H1 (cell line): ENCODE measurements at regions not wholly inside any gene's neighbourhood (a gene's known extent, or its start where the extent isn't known, plus 50 kb on each side); places are given as distances from the start of the nearest gene placed in this dataset.

Source experiments
- CTCF ChIA-PET: fragments of 300-600 bp; sonication (Branson Sonifier 250); formaldehyde crosslinking; loops from one replicate; lab custom pipeline; 2021; ENCODE audit not compliant: partially characterized antibody; lab: Charles Lee
- POLR2A ChIA-PET: fragments of 300-600 bp; sonication (Branson Sonifier 250); formaldehyde crosslinking; loops from one replicate; lab custom pipeline; 2021; ENCODE audit warnings: inconsistent platforms; ENCODE audit not compliant: partially characterized antibody; lab: Charles Lee
- DNase-seq, 2 experiments: peaks; one replicate each; pipeline versions ENCODE4 v3.0.0 to v3.0.0-alpha.2; 2010 to 2022; ENCODE audit warnings: low spot score in 2 of 2, low read depth in 1 of 2, mixed read lengths in 1 of 2
- FAIRE-seq: peaks from 2 replicates; lab custom pipeline; 2011; peaks lifted over from hg19 to GRCh38; lab: Jason Lieb, UNC
- H2AFZ ChIP-seq: 2 replicates; pipeline ENCODE4 v1.8.1; 2012; ENCODE audit warnings: low read length, inconsistent platforms
- H2AK5ac ChIP-seq: 2 replicates; pipeline ENCODE4 v1.6.1; 2013; ENCODE audit warnings: low read depth, low read length
- H2BK120ac ChIP-seq: replicated peaks from 2 replicates; pipeline ENCODE3; 2013; ENCODE audit warnings: low read depth, low read length, inconsistent platforms
- H2BK12ac ChIP-seq: 2 replicates; pipeline ENCODE4 v1.6.1; 2013; ENCODE audit warnings: low read depth, low read length
- H2BK15ac ChIP-seq: 2 replicates; pipeline ENCODE4 v1.6.1; 2013; ENCODE audit warnings: low read length
- H2BK20ac ChIP-seq: 2 replicates; pipeline ENCODE4 v1.6.1; 2013; ENCODE audit warnings: low read length
- H2BK5ac ChIP-seq: 2 replicates; pipeline ENCODE4 v1.6.1; 2013; ENCODE audit warnings: low read depth, low read length
- H3K14ac ChIP-seq: 2 replicates; pipeline ENCODE4 v1.6.1; 2013; ENCODE audit warnings: inconsistent platforms; ENCODE audit not compliant: insufficient read length
- H3K18ac ChIP-seq: 2 replicates; pipeline ENCODE4 v1.6.1; 2013; ENCODE audit warnings: low read length; ENCODE audit errors: extremely low read depth
- H3K23ac ChIP-seq: 2 replicates; pipeline ENCODE4 v1.6.1; 2013; ENCODE audit warnings: inconsistent platforms; ENCODE audit not compliant: insufficient read length
- H3K23me2 ChIP-seq: 2 replicates; pipeline ENCODE4 v1.6.1; 2013; ENCODE audit warnings: low read depth, low read length
- H3K27ac ChIP-seq: 2 replicates; pipeline ENCODE4 v1.6.1; 2011; ENCODE audit warnings: low read depth, low read length, inconsistent platforms
- H3K27me3 ChIP-seq, 4 experiments: replicated peaks in 1 of 4; 1 replicate in 1 of 4; 2 replicates in 3 of 4; pipeline versions ENCODE4 v1.6.1 to v1.8.1; 2011 to 2013; ENCODE audit warnings: low read length in 3 of 4, mild to moderate bottlenecking in 3 of 4, inconsistent platforms in 2 of 4, mixed read lengths in 2 of 4, moderate library complexity in 1 of 4; ENCODE audit not compliant: control insufficient read depth in 3 of 4, insufficient read depth in 3 of 4; ENCODE audit errors: extremely low read depth in 1 of 4
- H3K36me3 ChIP-seq, 4 experiments: 2 replicates each; pipeline versions ENCODE4 v1.6.1 to v1.8.1; 2011 to 2013; ENCODE audit warnings: mild to moderate bottlenecking in 4 of 4, low read length in 3 of 4, moderate library complexity in 2 of 4, control low read depth in 1 of 4, inconsistent platforms in 1 of 4; ENCODE audit not compliant: insufficient read depth in 4 of 4, control insufficient read depth in 2 of 4
- H3K4ac ChIP-seq: replicated peaks from 2 replicates; pipeline ENCODE3; 2013; ENCODE audit warnings: low read length, low read depth, mixed read lengths, inconsistent platforms; ENCODE audit not compliant: insufficient read length
- H3K4me1 ChIP-seq, 4 experiments: replicated peaks in 1 of 4; 1 replicate in 1 of 4; 2 replicates in 3 of 4; pipeline versions ENCODE4 v1.6.1 to v1.8.1; 2011 to 2013; ENCODE audit warnings: low read length in 3 of 4, inconsistent platforms in 2 of 4, mixed read lengths in 1 of 4; ENCODE audit not compliant: insufficient read depth in 4 of 4, control insufficient read depth in 3 of 4
- H3K4me2 ChIP-seq, 2 experiments: 2 replicates each; pipeline versions ENCODE4 v1.6.1 to v1.8.1; 2011 to 2013; ENCODE audit warnings: low read depth in 2 of 2, low read length in 2 of 2, control low read depth in 1 of 2, inconsistent platforms in 1 of 2, mild to moderate bottlenecking in 1 of 2; ENCODE audit not compliant: insufficient read depth in 1 of 2
- H3K4me3 ChIP-seq, 4 experiments: fragments of 200-600, 300-600 bp in 1 of 4; sonication (generic), shearing (Covaris generic), sonication (Bioruptor Twin) in 1 of 4; 2 replicates each; pipeline versions ENCODE4 v1.5.1 to v1.8.1; 2011 to 2016; ENCODE audit warnings: low read length in 4 of 4, low read depth in 3 of 4, control low read depth in 2 of 4, inconsistent platforms in 2 of 4, mild to moderate bottlenecking in 2 of 4, mixed read lengths in 1 of 4, moderate library complexity in 1 of 4; ENCODE audit not compliant: insufficient read depth in 2 of 4; ENCODE audit errors: extremely low read depth in 1 of 4
- H3K56ac ChIP-seq: replicated peaks from 2 replicates; pipeline ENCODE3; 2013; ENCODE audit warnings: low read depth, mild to moderate bottlenecking, mixed read lengths, low read length, inconsistent platforms; ENCODE audit not compliant: insufficient read length
- H3K79me1 ChIP-seq: 2 replicates; pipeline ENCODE4 v1.6.1; 2013; ENCODE audit warnings: low read depth, low read length, control low read depth
- H3K79me2 ChIP-seq, 2 experiments: 2 replicates each; pipeline versions ENCODE4 v1.6.1 to v1.8.1; 2012 to 2013; ENCODE audit warnings: low read length in 2 of 2, mild to moderate bottlenecking in 2 of 2, inconsistent platforms in 1 of 2; ENCODE audit not compliant: insufficient read depth in 2 of 2, control insufficient read depth in 1 of 2
- H3K9ac ChIP-seq, 4 experiments: replicated peaks in 1 of 4; 1 replicate in 1 of 4; 2 replicates in 3 of 4; pipeline versions ENCODE4 v1.6.1 to v1.8.1; 2011 to 2013; ENCODE audit warnings: low read depth in 3 of 4, low read length in 3 of 4, control low read depth in 2 of 4, mild to moderate bottlenecking in 2 of 4, moderate library complexity in 2 of 4, inconsistent platforms in 1 of 4; ENCODE audit errors: extremely low read depth in 1 of 4
- H3K9me3 ChIP-seq, 2 experiments: 2 replicates each; pipeline versions ENCODE4 v1.6.1 to v1.8.1; 2012 to 2013; ENCODE audit warnings: mild to moderate bottlenecking in 2 of 2, moderate library complexity in 2 of 2, control low read depth in 1 of 2, inconsistent platforms in 1 of 2, low read depth in 1 of 2, low read length in 1 of 2, mixed read lengths in 1 of 2; ENCODE audit not compliant: insufficient read depth in 2 of 2
- H4K20me1 ChIP-seq, 2 experiments: replicated peaks in 1 of 2; 2 replicates each; pipeline versions ENCODE3 to v1.8.1; 2011 to 2013; ENCODE audit warnings: inconsistent platforms in 2 of 2, low read length in 2 of 2, mild to moderate bottlenecking in 1 of 2; ENCODE audit not compliant: insufficient read depth in 2 of 2, control insufficient read depth in 1 of 2
- H4K5ac ChIP-seq: 2 replicates; pipeline ENCODE4 v1.6.1; 2013; ENCODE audit warnings: low read length, low read depth, mixed read lengths, inconsistent platforms; ENCODE audit not compliant: insufficient read length
- H4K8ac ChIP-seq: 2 replicates; pipeline ENCODE4 v1.8.0; 2013; ENCODE audit warnings: mild to moderate bottlenecking, moderate library complexity, low read length, inconsistent platforms; ENCODE audit not compliant: insufficient read depth; ENCODE audit errors: extremely low read depth
- H4K91ac ChIP-seq: replicated peaks from 2 replicates; pipeline ENCODE3; 2013; ENCODE audit warnings: low read length, mixed read lengths, inconsistent platforms; ENCODE audit not compliant: insufficient read length
- ASH2L ChIP-seq: fragments of 200-600, 300-600 bp; sonication (generic); IDR thresholded peaks from one replicate; pipeline ENCODE4 v1.7.1; 2017; ENCODE audit warnings: low read length
- BACH1 ChIP-seq: IDR thresholded peaks from 2 replicates; pipeline ENCODE4 v1.6.1; 2012; ENCODE audit warnings: low read length, improper control_type of control experiment
- CBX5 ChIP-seq: fragments of 300-800, 300-1000 bp; sonication (generic); IDR thresholded peaks from 2 replicates; pipeline ENCODE4 v1.7.1; 2016; ENCODE audit warnings: antibody characterized with exemption, low read length, low read depth
- CBX8 ChIP-seq: fragments of 300-800, 300-1000 bp; sonication (generic); IDR thresholded peaks from 2 replicates; pipeline ENCODE4 v1.7.1; 2016; ENCODE audit warnings: low read depth, low read length, borderline replicate concordance
- CREB1 ChIP-seq: IDR thresholded peaks from 2 replicates; pipeline ENCODE4 v1.6.1; 2012; ENCODE audit warnings: inconsistent platforms
- KDM1A ChIP-seq: fragments of 200-600, 300-600 bp; sonication (generic); IDR thresholded peaks from 2 replicates; pipeline ENCODE4 v1.7.1; 2016; ENCODE audit warnings: mild to moderate bottlenecking, low read length, borderline replicate concordance
- KDM4A ChIP-seq: IDR thresholded peaks from one replicate; pipeline ENCODE4 v1.7.1; 2012; ENCODE audit warnings: low read depth, mild to moderate bottlenecking, moderate library complexity, low read length, inconsistent platforms; ENCODE audit not compliant: severe bottlenecking
- NANOG ChIP-seq: IDR thresholded peaks from 2 replicates; pipeline ENCODE4 v1.6.1; 2011; ENCODE audit warnings: low read length, low read depth, mild to moderate bottlenecking, inconsistent platforms; ENCODE audit not compliant: insufficient read depth, poor library complexity, severe bottlenecking
- TEAD4 ChIP-seq: IDR thresholded peaks from 2 replicates; pipeline ENCODE4 v1.6.1; 2012; ENCODE audit warnings: low read depth, low read length, inconsistent platforms, mixed read lengths
- ZNF274 ChIP-seq: IDR thresholded peaks from 2 replicates; pipeline ENCODE4 v1.7.0; 2012; ENCODE audit warnings: low read length, borderline replicate concordance; ENCODE audit errors: extremely low read depth
- WGBS, 2 experiments: shearing (Covaris generic) in 1 of 2; methylation state at CpG; one replicate each; pipeline versions ENCODE4 v1.1.6 to v1.1.7; 2013 to 2015; ENCODE audit warnings: low lambda C conversion rate in 2 of 2, mixed read lengths in 2 of 2, inconsistent platforms in 1 of 2, low coverage in 1 of 2, missing lambda C conversion rate in 1 of 2; ENCODE audit not compliant: insufficient replicate concordance in 2 of 2, insufficient coverage in 1 of 2, insufficient read length in 1 of 2; ENCODE audit errors: extremely low coverage in 1 of 2, missing lambda C conversion rate in 1 of 2; 5-methylcytosine and 5-hydroxymethylcytosine counted together
- TF ChIP-seq, protein P1 (sequence below), 3 experiments: IDR thresholded peaks; 1 replicate in 2 of 3; 2 replicates in 1 of 3; pipeline versions ENCODE4 v1.5.1 to v1.6.1; 2011; ENCODE audit warnings: low read length in 3 of 3, mild to moderate bottlenecking in 3 of 3, inconsistent platforms in 2 of 3, low read depth in 1 of 3, moderate library complexity in 1 of 3; ENCODE audit not compliant: insufficient read depth in 1 of 3; ENCODE audit errors: control extremely low read depth in 1 of 3

- 28% methylated on average over 10 of the region's 24 CpGs; no CpG with 5 or more reads in 1 of the 2 experiments for WGBS, 2 experiments
- Histone ChIP-seq H2BK15ac (no peak overlapping the region), H2BK12ac (peak overlapping the region; percentile 68; the same call in 1 of the 2 replicates), H3K56ac (no peak overlapping the region), H3K4me1 (peaks cover 0 to 10% (median 0%) of the 10 kb centered on the region in 4 experiments; a peak in 4 of 7 replicates), H3K23ac (no peak overlapping the region), H3K18ac (peak overlapping the region; percentile 48; the same call in 1 of the 2 replicates), H2BK120ac (no peak overlapping the region), H3K36me3 (no peaks in the 10 kb centered on the region), H3K4me3 (peak overlapping the region in 1 of 4 experiments; percentile 30; a peak in 1 of 8 replicates), H2AFZ (peak overlapping the region; percentile 90; the same call in 1 of the 2 replicates), H2AK5ac (no peak overlapping the region), H3K9me3 (no peaks in the 10 kb centered on the region), H3K23me2 (no peaks in the 10 kb centered on the region), H3K79me2 (no peaks in the 10 kb centered on the region), H2BK20ac (no peak overlapping the region), H4K5ac (no peak overlapping the region), H4K8ac (peak overlapping the region; percentile 80; the same call in 1 of the 2 replicates), H3K4ac (no peak overlapping the region), H4K91ac (no peak overlapping the region), H3K27ac (no peak overlapping the region), H3K9ac (no peak overlapping the region), H3K79me1 (no peaks in the 10 kb centered on the region), H3K4me2 (peak overlapping the region; percentile 47 to 54; a peak in 3 of 4 replicates), H3K27me3 (no peaks in the 10 kb centered on the region), H2BK5ac (peak overlapping the region; percentile 81; the same call in 1 of the 2 replicates), H4K20me1 (no peaks in the 10 kb centered on the region), H3K14ac (no peak overlapping the region)
- POLR2A ChIA-PET, result interaction anchor here (0.8 kb wide), 1 partner anchor 21 kb away, joined by 3 read pairs; no protein-coding TSS in a partner anchor
- no peak for FAIRE-seq
- DNase-seq, result peak; percentile 49 to 69
- CTCF ChIA-PET, result interaction anchor here (1.1 to 1.2 kb wide), 2 partner anchors 17 to 62 kb away, joined by 3 read pairs; no protein-coding TSS in a partner anchor
- TF ChIP-seq NANOG (no peak), ZNF274 (no peak), CBX8 (no peak), BACH1 (no peak), CBX5 (no peak), CREB1 (no peak), KDM4A (no peak), TEAD4 (no peak), KDM1A (no peak), ASH2L (no peak)
- TF ChIP-seq, protein P1, sequence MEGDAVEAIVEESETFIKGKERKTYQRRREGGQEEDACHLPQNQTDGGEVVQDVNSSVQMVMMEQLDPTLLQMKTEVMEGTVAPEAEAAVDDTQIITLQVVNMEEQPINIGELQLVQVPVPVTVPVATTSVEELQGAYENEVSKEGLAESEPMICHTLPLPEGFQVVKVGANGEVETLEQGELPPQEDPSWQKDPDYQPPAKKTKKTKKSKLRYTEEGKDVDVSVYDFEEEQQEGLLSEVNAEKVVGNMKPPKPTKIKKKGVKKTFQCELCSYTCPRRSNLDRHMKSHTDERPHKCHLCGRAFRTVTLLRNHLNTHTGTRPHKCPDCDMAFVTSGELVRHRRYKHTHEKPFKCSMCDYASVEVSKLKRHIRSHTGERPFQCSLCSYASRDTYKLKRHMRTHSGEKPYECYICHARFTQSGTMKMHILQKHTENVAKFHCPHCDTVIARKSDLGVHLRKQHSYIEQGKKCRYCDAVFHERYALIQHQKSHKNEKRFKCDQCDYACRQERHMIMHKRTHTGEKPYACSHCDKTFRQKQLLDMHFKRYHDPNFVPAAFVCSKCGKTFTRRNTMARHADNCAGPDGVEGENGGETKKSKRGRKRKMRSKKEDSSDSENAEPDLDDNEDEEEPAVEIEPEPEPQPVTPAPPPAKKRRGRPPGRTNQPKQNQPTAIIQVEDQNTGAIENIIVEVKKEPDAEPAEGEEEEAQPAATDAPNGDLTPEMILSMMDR (IDR thresholded peaks at IDR 0.05; ENCODE audit: control extremely low read depth in 1 of 3, insufficient read depth in 1 of 3, low read depth in 1 of 3, low read length in 3 of 3), result no peak
Observed at GRCh38 chr16:29290631-29291247, 115.8 kb downstream of the NPIPB11 start.
